HG03064 (cell line): ENCODE measurements at regions not wholly inside any gene's neighbourhood (a gene's known extent, or its start where the extent isn't known, plus 50 kb on each side); places are given as distances from the start of the nearest gene placed in this dataset.
"Not testable (repeated sequence)": the region's sequence is repeated elsewhere in the genome, so short reads cannot be mapped to it uniquely, and the experiment has no call there.

ENCODE experiments used
- ATAC-seq: cut with Tn5 transposase; IDR thresholded peaks from one replicate; pipeline ENCODE4 v1.9.1; 2021; ENCODE audit warnings: low read depth; ENCODE audit not compliant: unreplicated experiment

DNA sequence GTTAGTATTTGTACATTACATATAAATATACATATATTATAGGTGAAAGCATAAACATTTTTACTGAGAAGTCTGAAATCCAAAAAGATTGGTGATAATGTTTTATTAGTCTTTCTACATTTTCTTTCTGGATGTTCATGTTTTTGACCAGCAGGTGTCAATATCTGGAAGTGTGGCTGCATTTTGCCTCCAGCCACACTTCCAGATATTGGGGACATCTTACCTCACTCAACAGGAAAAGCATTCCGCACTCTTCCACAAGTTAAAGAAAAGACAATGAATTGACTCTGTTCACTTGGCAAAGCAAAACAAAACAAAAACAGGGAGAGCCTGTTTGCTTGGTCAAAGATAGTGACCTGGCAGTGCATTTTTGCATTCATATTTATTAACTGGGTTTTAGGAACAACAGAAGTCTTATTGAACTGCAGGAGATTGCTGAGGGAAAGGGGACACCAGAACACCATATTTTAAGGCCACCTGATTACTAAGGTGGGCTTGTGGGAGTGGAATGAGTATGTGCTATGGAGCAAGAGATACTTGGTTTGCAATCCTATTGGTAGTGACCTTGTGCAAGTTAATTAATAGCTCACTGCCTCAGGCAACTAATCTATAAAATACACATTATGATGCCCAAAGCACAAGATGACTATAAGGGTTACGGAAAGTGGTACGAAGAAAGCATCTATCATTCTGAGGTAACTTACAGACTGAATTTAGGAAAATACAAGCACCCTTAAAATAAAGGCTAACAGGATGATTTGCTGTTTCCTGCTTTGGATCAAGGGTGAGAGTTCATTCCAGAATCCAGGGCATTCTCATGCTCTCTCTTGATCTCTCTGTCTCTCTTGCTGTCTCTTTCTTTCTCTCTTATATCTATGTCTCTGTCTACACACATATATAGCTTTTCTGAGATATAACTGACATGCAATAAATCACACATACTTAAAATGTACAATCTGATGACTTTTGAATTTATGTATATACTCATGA lies 389.9 kb upstream of the EMCN start:
- ATAC-seq, result no peak

DNA sequence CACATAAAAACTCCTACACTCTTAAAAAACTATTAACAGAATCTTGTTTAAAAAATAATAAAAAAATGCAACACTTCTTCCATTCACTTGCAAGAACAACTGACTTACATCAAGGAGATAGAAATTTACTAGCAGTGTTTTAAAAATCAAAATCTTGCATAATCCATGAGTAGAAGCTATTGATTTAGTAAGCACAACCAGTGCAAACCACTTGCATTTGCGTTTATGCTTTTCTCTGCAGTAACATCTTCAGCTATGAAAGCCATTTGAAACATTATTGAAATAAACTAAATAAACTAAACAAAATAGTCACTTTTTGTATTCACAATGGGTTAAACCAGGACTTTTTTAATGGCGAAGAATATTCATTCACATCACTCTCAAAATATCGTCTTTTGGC lies 389.2 kb upstream of the EMCN start:
- no peak for ATAC-seq

DNA sequence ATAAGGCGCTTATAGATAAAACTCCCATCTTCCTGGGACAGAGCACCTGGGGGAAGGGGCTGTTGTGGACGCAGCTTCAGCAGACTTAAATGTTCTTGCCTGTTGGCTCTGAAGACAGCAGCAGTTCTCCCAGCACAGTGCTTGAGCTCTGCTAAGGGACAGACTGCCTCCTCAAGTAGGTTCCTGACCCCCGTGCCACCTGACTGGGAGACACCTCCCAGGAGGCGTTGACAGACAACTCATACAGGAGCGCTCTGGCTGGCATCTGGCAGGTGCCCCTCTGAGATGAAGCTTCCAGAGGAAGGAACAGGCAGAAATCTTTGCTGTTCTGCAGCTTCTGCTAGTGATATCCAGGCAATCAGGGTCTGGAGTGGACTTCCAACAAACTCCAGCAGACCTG lies 383.1 kb upstream of the EMCN start:
- ATAC-seq, result not testable (repeated sequence)

DNA sequence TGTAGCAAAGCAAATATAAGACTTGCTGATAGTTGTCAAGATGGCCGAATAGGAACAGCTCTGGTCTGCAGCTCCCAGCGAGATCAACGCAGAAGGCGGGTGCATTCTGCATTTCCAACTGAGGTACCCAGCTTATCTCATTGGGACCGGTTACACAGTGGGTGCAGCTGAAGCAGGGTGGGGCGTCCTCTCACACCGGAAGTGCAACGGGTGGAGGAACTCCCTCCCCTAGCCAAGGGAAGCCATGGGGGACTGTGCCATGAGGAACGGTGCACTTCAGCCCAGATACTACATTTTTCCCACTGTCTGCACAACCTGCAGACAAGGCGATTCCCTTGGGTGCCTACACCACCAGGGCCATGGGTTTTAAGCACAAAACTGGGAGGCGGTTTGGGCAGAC lies 382.3 kb upstream of the EMCN start:
- ATAC-seq, result no peak

DNA sequence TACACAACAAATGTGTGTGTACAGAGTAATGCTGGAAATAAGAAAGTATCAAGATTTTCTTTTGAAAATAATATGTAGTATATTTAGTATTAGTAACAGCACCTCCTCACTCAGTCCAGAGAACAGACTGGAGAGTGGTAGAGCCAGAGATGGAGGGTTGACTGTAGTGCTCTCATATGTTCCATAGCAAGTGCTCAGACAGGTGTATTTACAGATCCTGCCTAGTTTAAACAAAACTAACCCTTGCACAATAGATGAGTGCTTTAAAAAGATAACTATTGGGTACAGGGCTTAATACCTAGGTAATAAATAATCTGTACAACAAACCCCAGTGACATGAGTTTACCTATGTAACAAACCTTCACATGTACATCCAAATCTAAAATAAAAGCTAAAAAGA lies 381.0 kb upstream of the EMCN start:
- no peak for ATAC-seq

DNA sequence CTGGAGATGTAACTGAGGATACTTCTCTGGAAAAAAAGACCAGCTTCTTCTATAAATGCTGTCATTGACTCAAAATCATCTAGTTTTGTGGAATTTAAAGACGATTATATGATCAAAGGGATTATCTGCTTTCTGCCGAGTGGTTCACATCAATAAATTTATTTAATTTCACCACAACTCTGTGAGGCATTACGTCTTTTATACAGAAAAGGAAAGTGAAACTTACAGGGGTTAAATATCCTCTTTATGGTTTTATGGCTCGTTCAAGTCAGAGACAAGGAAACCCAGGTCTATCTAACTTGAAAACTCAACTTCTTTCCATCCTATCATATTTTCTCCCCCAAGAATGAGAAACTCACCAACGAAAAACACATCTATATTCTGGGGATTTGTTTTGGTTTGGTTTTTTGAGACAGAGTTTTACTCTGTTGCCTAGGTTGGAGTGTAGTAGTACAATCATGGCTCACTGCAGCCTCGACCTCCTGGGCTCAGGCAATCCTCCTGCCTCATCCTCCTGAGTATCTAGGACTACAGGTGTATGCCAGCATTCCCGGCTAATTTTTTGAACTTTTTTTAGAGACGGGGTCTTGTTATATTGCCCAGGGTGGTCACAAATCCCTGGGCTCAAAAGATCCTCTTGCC lies 377.9 kb upstream of the EMCN start:
- ATAC-seq, result peak; percentile 78

DNA sequence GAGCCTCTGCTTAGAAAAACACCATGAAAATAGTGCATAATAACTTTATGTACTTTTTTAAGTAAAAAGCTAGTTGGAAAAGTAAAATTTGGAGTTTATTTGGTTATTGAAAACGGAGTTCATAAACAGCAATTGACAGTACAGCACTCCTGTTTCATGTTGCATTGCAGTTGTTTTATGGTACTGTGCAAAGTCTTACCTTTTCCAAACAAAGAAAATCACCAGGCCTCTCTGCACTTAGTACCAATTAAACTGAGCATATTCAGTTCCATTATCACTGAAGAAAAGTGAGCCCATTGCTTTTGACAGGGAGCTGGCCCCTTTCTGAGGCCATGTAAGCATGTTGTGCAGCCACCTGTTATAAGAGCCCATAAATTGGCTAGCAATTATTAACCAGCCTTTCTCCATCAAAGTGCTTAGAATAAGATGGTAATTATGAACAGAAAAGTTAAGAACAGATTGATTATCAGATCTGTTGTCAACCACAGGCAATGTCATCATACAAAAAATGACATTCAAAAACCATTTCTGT lies 376.6 kb upstream of the EMCN start:
- ATAC-seq, result no peak

DNA sequence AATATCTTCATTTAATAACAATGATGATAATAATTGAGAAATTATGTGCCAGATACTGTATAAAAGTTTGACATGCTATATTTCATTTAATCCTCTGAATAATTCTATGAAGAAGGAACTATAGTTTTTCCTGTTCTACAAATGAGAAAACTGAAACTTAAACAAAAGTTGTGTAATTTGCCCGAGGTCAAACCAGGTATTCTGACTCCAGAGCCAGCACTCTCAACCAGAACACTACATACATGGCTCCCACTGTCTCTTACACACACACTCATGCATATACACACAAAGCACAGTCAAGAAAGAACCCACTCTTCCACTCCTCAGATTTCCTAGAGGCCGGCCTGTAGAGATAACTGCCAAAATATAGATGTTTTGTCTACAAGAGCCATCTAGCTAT lies 374.0 kb upstream of the EMCN start:
- no peak for ATAC-seq

DNA sequence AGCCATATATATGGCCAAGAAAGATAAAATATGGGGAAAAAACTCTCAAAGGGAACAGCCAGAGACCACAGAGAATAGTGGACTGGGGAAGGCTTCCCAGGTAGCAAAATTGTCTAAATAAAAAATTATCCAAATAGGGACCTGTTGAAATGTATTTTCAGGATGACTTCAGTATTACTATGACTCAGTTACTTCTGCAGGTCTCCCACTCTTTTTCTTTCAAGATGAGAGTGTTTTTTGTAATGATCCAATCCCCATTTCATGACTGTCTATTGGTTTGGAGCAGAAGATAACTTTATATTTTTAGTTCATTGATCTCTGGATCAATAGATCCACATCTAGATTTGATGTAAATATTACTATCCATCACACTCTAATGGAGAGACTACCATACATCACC lies 372.1 kb upstream of the EMCN start:
- no peak for ATAC-seq

DNA sequence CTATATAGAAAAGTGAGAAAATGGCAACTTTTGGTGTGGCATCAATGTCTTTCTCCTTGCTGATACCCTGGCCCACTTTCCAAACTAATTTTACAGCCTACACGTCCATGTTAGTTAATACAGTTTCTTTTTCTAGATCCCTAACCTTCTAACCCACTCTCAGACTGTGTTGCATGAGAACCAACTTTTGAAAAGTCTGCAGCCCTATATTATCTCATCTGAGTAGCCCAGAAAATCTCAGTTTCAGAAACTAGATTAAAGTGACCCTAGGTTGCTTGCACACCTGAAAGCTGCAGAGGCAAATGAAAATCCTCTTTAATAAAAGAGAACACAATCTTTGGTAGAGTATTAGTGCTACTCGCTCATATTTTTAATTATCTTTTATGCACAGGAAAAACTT lies 371.6 kb upstream of the EMCN start:
- peak; percentile 75 for ATAC-seq

DNA sequence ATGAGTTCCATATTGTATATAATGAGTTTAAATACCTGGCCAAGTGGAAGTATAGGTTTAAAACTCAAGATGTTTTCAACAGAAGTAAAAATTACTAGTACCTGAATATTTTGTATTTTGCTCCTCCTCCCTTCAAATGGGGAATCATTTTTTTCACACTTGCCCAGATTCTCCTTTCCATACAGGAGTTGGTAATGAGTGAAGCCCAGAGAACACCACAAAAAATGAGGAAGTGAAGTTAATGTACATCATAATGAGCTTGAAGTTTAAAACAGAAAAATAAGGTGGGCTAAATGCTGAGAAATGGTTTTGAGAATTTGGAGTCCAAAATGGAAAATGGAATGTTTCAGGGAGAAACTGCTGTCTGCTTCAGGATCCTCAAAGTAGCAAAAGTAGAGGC lies 364.8 kb upstream of the EMCN start:
- ATAC-seq, result no peak

DNA sequence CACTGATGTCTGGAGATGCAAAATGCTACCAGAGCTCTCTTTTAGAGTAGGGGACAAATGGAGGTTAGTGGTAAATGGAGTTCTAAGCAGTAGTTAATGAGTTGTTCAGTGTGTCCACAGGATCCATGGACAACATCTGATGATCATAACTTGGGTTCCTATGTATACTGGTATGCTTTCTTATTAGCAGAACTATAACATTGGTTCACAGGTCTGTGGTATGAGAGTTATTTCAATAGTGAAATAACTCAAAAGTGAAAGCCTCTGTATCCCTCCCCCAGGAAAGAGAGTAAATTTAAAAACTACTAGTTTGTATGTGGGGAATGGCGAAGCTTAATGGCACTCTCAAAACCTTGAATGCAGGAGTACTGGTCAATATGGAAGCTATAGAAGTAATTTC lies 363.5 kb upstream of the EMCN start:
- no peak for ATAC-seq

DNA sequence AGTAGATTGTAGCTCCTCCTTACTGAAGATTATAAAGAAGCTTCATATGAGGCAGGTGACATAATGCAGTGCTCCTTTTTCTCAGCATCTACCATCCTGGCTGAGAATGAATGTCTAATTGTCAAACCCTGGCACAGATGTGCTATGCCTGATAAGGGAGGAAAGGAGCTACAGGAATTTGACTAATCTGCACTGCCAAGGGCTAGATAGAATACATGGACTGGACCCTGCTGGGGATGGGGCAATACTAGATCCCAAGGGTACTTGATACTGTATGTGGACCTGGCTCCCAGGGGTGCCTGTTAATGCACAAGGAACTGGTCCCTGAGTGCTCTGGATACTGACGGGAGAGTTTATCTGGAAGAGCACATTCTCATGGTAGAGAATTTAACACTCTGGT lies 362.2 kb upstream of the EMCN start:
- no peak for ATAC-seq

DNA sequence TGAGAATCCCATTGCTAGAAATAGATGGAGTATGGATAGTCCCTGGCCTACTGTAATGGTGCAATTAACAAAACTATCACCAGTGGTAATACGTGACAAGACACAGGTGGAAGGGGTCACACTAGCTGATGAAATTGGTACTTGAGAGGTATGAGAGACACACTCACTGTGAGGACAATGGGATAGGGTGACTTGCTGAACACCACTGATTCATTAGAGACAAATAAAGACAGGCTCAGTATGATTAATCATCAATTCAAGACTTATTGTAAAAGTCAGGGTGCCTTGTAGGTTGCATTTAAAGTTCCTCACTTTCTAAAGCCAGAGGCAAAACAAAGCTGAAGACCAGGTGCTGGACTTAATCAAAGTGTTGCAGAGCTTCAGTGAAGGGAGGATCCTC lies 361.6 kb upstream of the EMCN start:
- no peak for ATAC-seq

DNA sequence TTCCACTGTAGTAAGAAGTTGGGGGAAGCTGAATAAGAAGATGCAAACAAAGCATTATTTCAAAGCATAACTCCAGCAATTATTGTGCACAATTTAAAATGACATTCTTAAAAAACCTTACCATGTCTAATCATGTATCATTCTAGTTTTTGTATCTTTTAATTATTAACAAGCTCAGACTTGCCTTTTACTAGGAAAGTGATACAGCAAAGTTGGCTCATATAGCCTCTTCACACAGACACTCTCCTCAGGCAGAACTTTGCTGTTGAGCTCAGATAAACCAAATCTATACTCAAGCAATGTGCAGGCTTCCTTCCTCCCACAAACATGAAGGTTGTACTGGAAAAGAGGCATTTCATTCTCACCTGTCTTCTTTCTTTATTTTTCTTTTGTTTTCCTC lies 358.7 kb upstream of the EMCN start:
- ATAC-seq, result no peak

DNA sequence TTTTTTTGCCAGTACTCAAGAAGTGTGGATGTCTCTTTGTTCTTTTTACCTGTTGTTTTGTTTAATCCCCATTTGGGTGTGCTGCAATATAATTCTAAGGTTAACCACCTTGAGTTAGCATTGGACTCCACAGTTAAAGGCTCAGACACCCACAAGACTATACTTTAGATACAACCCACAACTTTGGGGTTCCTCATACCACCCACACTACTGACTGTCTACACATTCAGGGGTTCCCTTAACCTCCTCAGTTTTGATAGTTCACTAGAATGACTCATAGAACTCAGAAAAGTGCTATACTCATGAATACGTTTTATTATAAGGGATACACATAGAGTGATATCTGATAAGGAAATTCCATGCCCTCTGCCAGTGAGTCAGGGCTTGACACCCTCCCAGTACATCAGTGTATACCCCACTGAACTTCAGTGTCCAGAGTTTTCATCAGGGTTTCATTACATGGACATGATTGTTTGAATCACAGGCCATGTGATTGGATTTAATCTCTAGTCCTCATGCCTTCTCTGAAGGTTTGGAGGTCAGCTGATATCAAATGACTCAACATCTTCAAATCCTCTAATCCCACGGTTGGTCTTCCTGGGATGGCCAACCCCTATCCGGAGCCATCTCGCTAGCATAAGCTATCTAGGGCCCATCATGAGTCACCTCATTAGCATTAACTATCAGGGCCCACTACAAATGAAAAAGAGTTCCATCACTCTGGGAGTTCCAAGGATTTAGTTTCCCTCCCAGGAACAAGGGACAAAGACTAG lies 357.7 kb upstream of the EMCN start:
- no peak for ATAC-seq

DNA sequence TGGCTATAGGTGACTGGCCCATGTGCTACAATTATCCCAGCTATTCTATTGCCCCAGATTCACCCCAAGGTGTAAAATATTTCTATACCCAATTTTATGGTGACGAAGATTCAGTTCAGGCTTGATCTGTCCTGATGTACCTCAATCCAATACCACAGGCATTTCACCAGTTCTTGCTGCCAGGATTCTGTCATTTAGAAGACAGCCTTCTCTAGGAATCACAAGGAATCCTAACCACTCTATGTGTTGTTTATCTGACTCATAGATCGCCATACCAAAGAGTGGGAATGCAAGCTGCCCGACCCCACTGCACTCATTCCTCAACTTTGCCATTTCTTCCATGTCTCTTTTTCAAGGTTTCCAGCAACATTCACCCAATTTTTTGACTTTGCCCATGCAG lies 355.0 kb upstream of the EMCN start:
- ATAC-seq, result no peak

DNA sequence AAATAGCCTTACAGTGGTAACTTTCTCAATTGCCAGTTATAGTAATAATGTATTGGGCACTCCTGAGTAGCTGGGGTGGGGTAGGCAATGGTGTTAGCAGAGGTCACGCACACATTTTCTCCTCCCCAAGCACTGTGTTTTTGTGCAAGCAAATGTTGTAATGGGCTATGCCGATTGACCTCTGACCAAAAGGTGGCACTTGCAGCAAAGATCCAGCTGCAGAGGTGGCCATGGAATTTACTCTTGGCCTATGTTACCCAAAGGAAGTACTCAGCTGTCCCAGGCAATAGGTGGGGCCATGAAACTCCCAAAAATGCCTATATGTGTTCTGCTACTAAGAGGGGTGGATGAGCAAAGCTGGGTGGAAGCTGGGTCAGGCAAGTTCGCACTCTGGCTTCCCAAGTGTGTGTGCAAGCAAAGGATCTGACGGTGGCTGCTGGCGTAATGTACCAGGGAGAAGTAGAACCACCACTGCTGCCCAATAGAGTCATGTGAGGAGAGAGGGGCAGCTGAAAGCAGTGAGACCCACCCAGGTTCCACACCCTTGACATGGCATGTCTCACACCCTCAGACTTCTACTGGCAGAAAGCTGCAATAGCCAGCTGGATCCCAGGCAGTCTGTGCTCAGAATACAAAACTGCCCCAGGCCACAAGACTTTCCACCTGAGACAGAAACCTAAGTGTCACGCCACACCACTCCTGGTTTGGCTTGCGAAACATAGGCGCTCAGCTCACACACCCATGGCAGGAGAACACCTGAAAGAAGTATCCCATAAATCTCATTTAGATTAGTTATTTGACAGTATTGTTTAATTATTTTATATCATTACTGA lies 353.3 kb upstream of the EMCN start:
- no peak for ATAC-seq

DNA sequence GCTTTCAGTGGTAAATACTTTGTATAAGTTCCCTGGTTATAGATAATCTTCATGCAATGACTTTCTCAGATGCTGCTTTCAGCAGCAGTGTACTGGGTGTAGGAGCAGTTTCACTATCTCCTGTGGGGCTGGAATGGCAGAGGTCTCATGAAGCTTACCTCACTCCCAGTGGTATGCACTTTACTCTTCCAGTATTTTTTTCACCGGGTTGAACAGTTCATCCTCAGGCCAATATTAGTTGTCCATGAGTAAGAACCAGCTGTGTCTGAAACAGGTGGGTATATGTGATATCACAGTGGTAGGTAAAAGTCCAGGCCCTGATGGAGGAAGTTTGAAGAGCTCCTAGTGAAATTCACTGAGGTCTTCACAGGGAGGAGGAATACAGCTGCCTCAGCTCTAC lies 351.5 kb upstream of the EMCN start:
- no peak for ATAC-seq

DNA sequence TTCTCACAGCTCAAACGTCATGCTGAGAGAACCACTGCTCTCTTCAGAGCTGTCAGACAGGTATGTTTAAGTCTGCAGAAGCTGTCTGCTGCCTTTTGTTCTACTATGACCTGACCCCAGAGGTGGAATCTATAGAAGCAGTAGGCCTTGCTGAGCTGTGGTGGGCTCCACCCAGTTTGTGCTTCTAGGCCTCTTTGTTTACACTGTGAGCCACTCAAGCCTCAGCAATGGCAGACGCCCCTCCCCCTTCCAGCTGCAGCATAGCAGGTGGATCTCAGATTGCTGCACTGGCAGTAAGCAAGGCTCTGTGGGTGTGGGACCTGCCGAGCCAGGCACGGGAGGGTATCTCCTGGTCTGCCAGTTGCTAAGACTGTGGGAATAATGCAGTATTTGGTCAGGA lies 350.5 kb upstream of the EMCN start:
- ATAC-seq, result not testable (repeated sequence)
